PC-9 (cell line): ENCODE measurements at regions not wholly inside any gene's neighbourhood (a gene's known extent, or its start where the extent isn't known, plus 50 kb on each side); places are given as distances from the start of the nearest gene placed in this dataset.

Experiments used
- EZH2 ChIP-seq: fragments of 200-600 bp; sonication (generic); IDR thresholded peaks from 2 replicates; pipeline ENCODE4 v1.8.0; 2017; ENCODE audit warnings: antibody characterized with exemption, low read depth
- TF ChIP-seq, protein P1 (sequence below): fragments of 200-600 bp; sonication (generic); conservative IDR thresholded peaks from 2 replicates; pipeline ENCODE4 v1.6.1; 2017; ENCODE audit warnings: mixed run types, antibody characterized with exemption, mild to moderate bottlenecking, moderate library complexity

GRCh38 chr12:46671102-46671501, 154.7 kb downstream of the SLC38A4 start:
- TF ChIP-seq, protein P1, sequence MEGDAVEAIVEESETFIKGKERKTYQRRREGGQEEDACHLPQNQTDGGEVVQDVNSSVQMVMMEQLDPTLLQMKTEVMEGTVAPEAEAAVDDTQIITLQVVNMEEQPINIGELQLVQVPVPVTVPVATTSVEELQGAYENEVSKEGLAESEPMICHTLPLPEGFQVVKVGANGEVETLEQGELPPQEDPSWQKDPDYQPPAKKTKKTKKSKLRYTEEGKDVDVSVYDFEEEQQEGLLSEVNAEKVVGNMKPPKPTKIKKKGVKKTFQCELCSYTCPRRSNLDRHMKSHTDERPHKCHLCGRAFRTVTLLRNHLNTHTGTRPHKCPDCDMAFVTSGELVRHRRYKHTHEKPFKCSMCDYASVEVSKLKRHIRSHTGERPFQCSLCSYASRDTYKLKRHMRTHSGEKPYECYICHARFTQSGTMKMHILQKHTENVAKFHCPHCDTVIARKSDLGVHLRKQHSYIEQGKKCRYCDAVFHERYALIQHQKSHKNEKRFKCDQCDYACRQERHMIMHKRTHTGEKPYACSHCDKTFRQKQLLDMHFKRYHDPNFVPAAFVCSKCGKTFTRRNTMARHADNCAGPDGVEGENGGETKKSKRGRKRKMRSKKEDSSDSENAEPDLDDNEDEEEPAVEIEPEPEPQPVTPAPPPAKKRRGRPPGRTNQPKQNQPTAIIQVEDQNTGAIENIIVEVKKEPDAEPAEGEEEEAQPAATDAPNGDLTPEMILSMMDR: no peak
- no peak for TF ChIP-seq EZH2
